Hepatocyte (in vitro differentiated cells): ENCODE measurements at regions not wholly inside any gene's neighbourhood (a gene's known extent, or its start where the extent isn't known, plus 50 kb on each side); places are given as distances from the start of the nearest gene placed in this dataset.
"Not testable (repeated sequence)": the region's sequence is repeated elsewhere in the genome, so short reads cannot be mapped to it uniquely, and the experiment has no call there.

ENCODE experiments used
- EZH2 ChIP-seq: fragments of 200-600 bp; sonication (generic); IDR thresholded peaks from 2 replicates; pipeline ENCODE4 v1.6.1; 2016; ENCODE audit warnings: antibody characterized with exemption, mild to moderate bottlenecking, borderline replicate concordance
- EZH2phosphoT487 ChIP-seq: fragments of 200-600 bp; sonication (generic); IDR thresholded peaks from one replicate; pipeline ENCODE4 v1.6.1; 2018; ENCODE audit warnings: antibody characterized with exemption, mild to moderate bottlenecking, low read depth, moderate library complexity; ENCODE audit not compliant: unreplicated experiment, severe bottlenecking
- TF ChIP-seq, protein P1 (sequence below): fragments of 200-600 bp; sonication (generic); IDR thresholded peaks from 2 replicates; pipeline ENCODE4 v1.5.1; 2016; ENCODE audit warnings: antibody characterized with exemption, mild to moderate bottlenecking; ENCODE audit not compliant: poor library complexity

DNA sequence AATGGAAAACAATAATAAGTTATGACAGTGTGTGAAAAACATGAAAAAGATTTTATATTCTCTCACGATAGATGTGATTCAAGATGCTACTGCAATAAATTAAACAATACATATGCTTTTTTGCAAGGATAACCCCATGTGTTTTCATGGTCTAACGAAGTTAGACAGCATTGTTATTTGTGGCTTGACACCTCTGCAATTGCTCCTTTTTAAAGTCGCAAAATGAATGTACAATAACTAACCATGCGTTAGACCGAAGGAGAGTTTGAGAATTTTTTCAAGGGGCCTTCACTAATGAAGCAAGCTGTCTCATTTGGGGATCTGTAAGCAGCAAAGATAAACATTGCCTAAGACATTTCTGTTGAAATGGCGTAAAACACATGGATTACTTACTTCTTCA, 167.1 kb downstream of the SPATA31A7 start:
- TF ChIP-seq, protein P1, sequence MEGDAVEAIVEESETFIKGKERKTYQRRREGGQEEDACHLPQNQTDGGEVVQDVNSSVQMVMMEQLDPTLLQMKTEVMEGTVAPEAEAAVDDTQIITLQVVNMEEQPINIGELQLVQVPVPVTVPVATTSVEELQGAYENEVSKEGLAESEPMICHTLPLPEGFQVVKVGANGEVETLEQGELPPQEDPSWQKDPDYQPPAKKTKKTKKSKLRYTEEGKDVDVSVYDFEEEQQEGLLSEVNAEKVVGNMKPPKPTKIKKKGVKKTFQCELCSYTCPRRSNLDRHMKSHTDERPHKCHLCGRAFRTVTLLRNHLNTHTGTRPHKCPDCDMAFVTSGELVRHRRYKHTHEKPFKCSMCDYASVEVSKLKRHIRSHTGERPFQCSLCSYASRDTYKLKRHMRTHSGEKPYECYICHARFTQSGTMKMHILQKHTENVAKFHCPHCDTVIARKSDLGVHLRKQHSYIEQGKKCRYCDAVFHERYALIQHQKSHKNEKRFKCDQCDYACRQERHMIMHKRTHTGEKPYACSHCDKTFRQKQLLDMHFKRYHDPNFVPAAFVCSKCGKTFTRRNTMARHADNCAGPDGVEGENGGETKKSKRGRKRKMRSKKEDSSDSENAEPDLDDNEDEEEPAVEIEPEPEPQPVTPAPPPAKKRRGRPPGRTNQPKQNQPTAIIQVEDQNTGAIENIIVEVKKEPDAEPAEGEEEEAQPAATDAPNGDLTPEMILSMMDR = not testable (repeated sequence)
- TF ChIP-seq EZH2, EZH2phosphoT487: not testable (repeated sequence)
